GM12864 (cell line): ENCODE measurements at regions not wholly inside any gene's neighbourhood (a gene's known extent, or its start where the extent isn't known, plus 50 kb on each side); places are given as distances from the start of the nearest gene placed in this dataset.

Experiments used
- DNase-seq: peaks from one replicate; pipeline ENCODE4 v3.0.0-alpha.2; 2011; ENCODE audit warnings: low read depth
- H3K4me3 ChIP-seq: 2 replicates; pipeline ENCODE4 v1.5.1; 2011; ENCODE audit warnings: mild to moderate bottlenecking, low read depth, low read length, control low read depth
- CTCF ChIP-seq: IDR thresholded peaks from 2 replicates; pipeline ENCODE4 v1.5.1; 2011; ENCODE audit warnings: low read depth, mild to moderate bottlenecking, moderate library complexity, low read length, control low read depth, inconsistent platforms; ENCODE audit errors: missing control alignments

GRCh38 chr2:5394223-5394622, 298.0 kb upstream of the SOX11 start:
- no peak overlapping the region for H3K4me3 ChIP-seq
- TF ChIP-seq CTCF = no peak
- DNase-seq = no peak

- no peak for DNase-seq
- TF ChIP-seq CTCF = no peak
- no peak overlapping the region for H3K4me3 ChIP-seq
Measured at GRCh38 chr2:5401115-5401657, 291.0 kb upstream of the SOX11 start.

- H3K4me3 ChIP-seq = no peak overlapping the region
- no peak for TF ChIP-seq CTCF
- no peak for DNase-seq
Measured at GRCh38 chr2:5403392-5403791, 288.8 kb upstream of the SOX11 start.

GRCh38 chr2:5409898-5410381, 282.2 kb upstream of the SOX11 start:
- TF ChIP-seq CTCF = no peak
- H3K4me3 ChIP-seq = no peak overlapping the region
- no peak for DNase-seq

- no peak for DNase-seq
- TF ChIP-seq CTCF = no peak
- no peak overlapping the region for H3K4me3 ChIP-seq
Measured at GRCh38 chr2:5410991-5411700, 281.0 kb upstream of the SOX11 start.

- DNase-seq = no peak
Measured at GRCh38 chr2:5412001-5412400, 280.2 kb upstream of the SOX11 start.

More at GRCh38 chr2:5412001-5412400, 280.2 kb upstream of the SOX11 start:
- no peak for TF ChIP-seq CTCF
- no peak overlapping the region for H3K4me3 ChIP-seq
